ENCODE measurements at regions not wholly inside any gene's neighbourhood (a gene's known extent, or its start where the extent isn't known, plus 50 kb on each side); places are given as distances from the start of the nearest gene placed in this dataset.

- TF ChIP-seq, protein P1, sequence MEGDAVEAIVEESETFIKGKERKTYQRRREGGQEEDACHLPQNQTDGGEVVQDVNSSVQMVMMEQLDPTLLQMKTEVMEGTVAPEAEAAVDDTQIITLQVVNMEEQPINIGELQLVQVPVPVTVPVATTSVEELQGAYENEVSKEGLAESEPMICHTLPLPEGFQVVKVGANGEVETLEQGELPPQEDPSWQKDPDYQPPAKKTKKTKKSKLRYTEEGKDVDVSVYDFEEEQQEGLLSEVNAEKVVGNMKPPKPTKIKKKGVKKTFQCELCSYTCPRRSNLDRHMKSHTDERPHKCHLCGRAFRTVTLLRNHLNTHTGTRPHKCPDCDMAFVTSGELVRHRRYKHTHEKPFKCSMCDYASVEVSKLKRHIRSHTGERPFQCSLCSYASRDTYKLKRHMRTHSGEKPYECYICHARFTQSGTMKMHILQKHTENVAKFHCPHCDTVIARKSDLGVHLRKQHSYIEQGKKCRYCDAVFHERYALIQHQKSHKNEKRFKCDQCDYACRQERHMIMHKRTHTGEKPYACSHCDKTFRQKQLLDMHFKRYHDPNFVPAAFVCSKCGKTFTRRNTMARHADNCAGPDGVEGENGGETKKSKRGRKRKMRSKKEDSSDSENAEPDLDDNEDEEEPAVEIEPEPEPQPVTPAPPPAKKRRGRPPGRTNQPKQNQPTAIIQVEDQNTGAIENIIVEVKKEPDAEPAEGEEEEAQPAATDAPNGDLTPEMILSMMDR (conservative IDR thresholded peaks at IDR 0.05 in 1 of 2, IDR thresholded peaks at IDR 0.05 in 1 of 2; ENCODE audit: extremely low read depth in 1 of 2, insufficient read depth in 1 of 2, low read depth in 1 of 2, low read length in 2 of 2): no peak
- TF ChIP-seq EZH2 (IDR thresholded peaks at IDR 0.05; ENCODE audit: borderline replicate concordance, low read length): no peak
These were observed 412.0 kb upstream of the KIF2A start for GRCh38 chr5:61894046-61894445.
